OCI-LY1 (cell line): ENCODE measurements at regions not wholly inside any gene's neighbourhood (a gene's known extent, or its start where the extent isn't known, plus 50 kb on each side); places are given as distances from the start of the nearest gene placed in this dataset.

Source experiments
- CTCF ChIP-seq: fragments of 200-600 bp; sonication (generic), shearing (Covaris generic); IDR thresholded peaks from 2 replicates; pipeline ENCODE4 v1.5.1; 2017; ENCODE audit warnings: mild to moderate bottlenecking, antibody characterized with exemption, low read length, moderate library complexity, mixed read lengths
- EZH2 ChIP-seq: fragments of 200-600 bp; sonication (generic), shearing (Covaris generic); IDR thresholded peaks from 2 replicates; pipeline ENCODE4 v1.8.0; 2017; ENCODE audit warnings: borderline replicate concordance, mixed run types, mild to moderate bottlenecking, antibody characterized with exemption, low read length, moderate library complexity, mixed read lengths

GRCh38 chr4:84366907-84367306, 132.2 kb downstream of the NKX6-1 start:
- TF ChIP-seq CTCF: no peak
- TF ChIP-seq EZH2: no peak
